HL-60 (cell line): ENCODE measurements at regions not wholly inside any gene's neighbourhood (a gene's known extent, or its start where the extent isn't known, plus 50 kb on each side); places are given as distances from the start of the nearest gene placed in this dataset.

Experiments used
- DNase-seq, 2 experiments: peaks; one replicate each; pipeline ENCODE4 v3.0.0-alpha.2; 2010 to 2020; ENCODE audit warnings: low read depth in 1 of 2, low spot score in 1 of 2
- H3K27ac ChIP-seq: fragments of 250-450 bp; sonication (Bioruptor Pico); replicated peaks from 2 replicates; pipeline ENCODE4 v1.5.1; 2020; ENCODE audit warnings: mild to moderate bottlenecking, moderate library complexity
- H3K27me3 ChIP-seq: fragments of 250-450 bp; sonication (Bioruptor Pico); 2 replicates; pipeline ENCODE4 v1.5.1; 2021; ENCODE audit warnings: mild to moderate bottlenecking, moderate library complexity; ENCODE audit not compliant: insufficient read depth, poor library complexity, severe bottlenecking
- H3K4me3 ChIP-seq: replicated peaks from 2 replicates; pipeline ENCODE4 v1.5.1; 2011; ENCODE audit warnings: mild to moderate bottlenecking, control low read depth, low read length; ENCODE audit not compliant: insufficient read depth
- GABPA ChIP-seq: IDR thresholded peaks from 2 replicates; pipeline ENCODE4 v1.6.1; 2012; ENCODE audit warnings: low read depth
- POLR2AphosphoS5 ChIP-seq: IDR thresholded peaks from 2 replicates; pipeline ENCODE4 v1.6.1; 2012; ENCODE audit warnings: low read depth
- REST ChIP-seq: IDR thresholded peaks from 2 replicates; pipeline ENCODE4 v1.6.1; 2012; ENCODE audit warnings: low read depth; ENCODE audit not compliant: insufficient replicate concordance
- SPI1 ChIP-seq: IDR thresholded peaks from 2 replicates; pipeline ENCODE4 v1.6.1; 2012; ENCODE audit warnings: low read depth, mild to moderate bottlenecking, borderline replicate concordance
- TF ChIP-seq, protein P1 (sequence below): IDR thresholded peaks from one replicate; pipeline ENCODE4 v1.5.1; 2011; ENCODE audit warnings: low read length, control low read depth, inconsistent platforms; ENCODE audit not compliant: insufficient read depth

DNA sequence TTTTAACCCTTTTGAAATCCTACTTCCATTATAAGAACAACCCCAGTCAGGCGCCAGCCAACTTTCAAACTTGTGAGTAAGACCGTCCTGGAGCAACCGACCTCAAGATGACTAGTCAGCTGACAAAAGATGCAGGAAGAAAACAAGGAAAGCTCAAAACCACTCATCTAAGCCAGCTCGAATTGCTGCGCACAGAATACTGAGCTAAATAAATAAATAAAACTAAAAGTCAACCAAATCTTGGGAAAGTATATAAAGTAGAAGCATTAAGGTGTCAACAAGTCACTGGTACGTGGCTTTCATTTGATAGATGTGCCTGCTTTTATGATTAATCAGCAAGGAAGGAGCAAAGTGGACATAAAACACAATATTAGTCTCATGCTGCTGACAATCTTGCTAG lies 1269.8 kb downstream of the XPNPEP1 start:
- H3K27ac ChIP-seq = no peak overlapping the region
- H3K4me3 ChIP-seq = no peak overlapping the region
- DNase-seq = no peak

GRCh38 chr10:108639010-108639409 lies 1284.3 kb downstream of the XPNPEP1 start:
- no peak overlapping the region for H3K27ac ChIP-seq
- no peak overlapping the region for H3K4me3 ChIP-seq
- DNase-seq = no peak
- H3K27me3 ChIP-seq = no peaks in the 10 kb centered on the region
- no peak for TF ChIP-seq REST
- no peak for TF ChIP-seq GABPA
- no peak for TF ChIP-seq SPI1
- TF ChIP-seq POLR2AphosphoS5 = no peak
- TF ChIP-seq, protein P1, sequence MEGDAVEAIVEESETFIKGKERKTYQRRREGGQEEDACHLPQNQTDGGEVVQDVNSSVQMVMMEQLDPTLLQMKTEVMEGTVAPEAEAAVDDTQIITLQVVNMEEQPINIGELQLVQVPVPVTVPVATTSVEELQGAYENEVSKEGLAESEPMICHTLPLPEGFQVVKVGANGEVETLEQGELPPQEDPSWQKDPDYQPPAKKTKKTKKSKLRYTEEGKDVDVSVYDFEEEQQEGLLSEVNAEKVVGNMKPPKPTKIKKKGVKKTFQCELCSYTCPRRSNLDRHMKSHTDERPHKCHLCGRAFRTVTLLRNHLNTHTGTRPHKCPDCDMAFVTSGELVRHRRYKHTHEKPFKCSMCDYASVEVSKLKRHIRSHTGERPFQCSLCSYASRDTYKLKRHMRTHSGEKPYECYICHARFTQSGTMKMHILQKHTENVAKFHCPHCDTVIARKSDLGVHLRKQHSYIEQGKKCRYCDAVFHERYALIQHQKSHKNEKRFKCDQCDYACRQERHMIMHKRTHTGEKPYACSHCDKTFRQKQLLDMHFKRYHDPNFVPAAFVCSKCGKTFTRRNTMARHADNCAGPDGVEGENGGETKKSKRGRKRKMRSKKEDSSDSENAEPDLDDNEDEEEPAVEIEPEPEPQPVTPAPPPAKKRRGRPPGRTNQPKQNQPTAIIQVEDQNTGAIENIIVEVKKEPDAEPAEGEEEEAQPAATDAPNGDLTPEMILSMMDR = no peak

More for the DNA sequence above, 1269.8 kb downstream of the XPNPEP1 start:
- TF ChIP-seq GABPA (no peak), POLR2AphosphoS5 (no peak), SPI1 (no peak), REST (no peak)
- TF ChIP-seq, protein P1 = no peak
- no peaks in the 10 kb centered on the region for H3K27me3 ChIP-seq

DNA sequence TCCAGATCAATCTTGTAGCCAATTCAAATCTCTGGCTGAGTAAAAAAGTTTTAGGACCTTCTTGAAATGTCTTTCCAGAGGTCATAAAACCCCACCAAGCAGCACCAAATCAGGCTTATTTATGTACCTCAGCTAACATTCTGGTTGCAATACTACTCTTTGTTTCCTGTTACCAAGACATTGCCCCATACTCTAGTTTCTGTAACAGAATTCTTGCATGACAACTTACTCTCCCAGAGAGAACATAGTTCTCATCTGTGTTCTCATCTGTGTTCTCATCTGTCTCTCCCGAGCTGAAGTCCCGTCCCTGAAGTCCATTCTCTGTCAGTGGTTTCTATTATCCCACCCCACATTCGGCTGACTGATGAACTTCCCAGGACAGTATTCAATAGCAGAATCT lies 1285.1 kb downstream of the XPNPEP1 start:
- Histone ChIP-seq H3K27me3 (no peaks in the 10 kb centered on the region), H3K4me3 (no peak overlapping the region), H3K27ac (no peak overlapping the region)
- no peak for DNase-seq
- TF ChIP-seq SPI1 = no peak
- TF ChIP-seq, protein P1 = no peak
- TF ChIP-seq GABPA = no peak
- no peak for TF ChIP-seq POLR2AphosphoS5
- no peak for TF ChIP-seq REST
